GM18909 (cell line): ENCODE measurements at regions not wholly inside any gene's neighbourhood (a gene's known extent, or its start where the extent isn't known, plus 50 kb on each side); places are given as distances from the start of the nearest gene placed in this dataset.
A peak's percentile ranks its signal among the peaks of the same experiment; 100 is the strongest.
"Not testable (repeated sequence)": the region's sequence is repeated elsewhere in the genome, so short reads cannot be mapped to it uniquely, and the experiment has no call there.

Experiments used
- ATAC-seq: cut with Tn5 transposase; IDR thresholded peaks from one replicate; pipeline ENCODE4 v1.9.1; 2021; ENCODE audit warnings: mild to moderate bottlenecking; ENCODE audit not compliant: unreplicated experiment, poor library complexity

GRCh38 chr5:17118631-17119030 lies 98.8 kb upstream of the BASP1 start:
- ATAC-seq, result peak; percentile 64

GRCh38 chr5:17120209-17120608 lies 97.2 kb upstream of the BASP1 start:
- no peak for ATAC-seq

DNA sequence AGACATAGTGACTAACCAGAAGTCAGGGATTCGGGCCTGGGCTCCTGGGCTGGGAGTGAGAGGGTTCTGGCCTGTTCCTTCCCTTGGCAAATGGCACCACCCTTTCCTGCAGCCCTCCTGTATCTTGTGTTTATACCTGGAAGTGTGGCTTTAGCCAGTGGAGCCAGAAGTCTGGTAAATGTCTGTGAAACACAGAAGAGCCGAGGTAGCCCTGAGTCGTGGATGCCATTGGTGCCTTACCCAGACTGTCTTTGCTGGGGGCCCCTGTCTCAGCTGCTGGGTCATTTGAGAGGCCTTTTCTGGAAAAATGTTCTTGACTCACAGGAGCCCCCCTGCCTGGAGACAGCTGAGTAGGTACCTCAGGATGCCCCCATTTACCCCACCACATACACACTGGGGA lies 95.7 kb upstream of the BASP1 start:
- no peak for ATAC-seq

DNA sequence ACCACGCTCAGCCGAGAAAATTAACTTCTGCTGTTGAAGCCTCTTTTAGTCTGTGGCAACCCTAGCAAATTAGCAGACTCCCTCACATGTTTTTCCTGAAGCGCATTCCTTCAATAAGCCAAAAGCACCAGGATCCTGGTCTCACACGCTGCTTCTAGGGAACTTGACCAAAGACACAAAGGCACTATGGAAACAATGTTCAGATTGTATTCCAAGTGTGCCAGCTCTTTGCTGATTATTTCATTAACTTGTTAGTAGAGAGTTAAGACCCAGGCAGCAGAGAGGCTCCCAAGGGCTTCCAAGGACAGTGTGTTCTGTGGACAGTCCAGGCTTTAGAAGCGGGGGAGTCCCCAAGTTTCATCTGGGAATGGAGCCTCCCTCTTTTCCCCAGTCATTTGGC lies 94.4 kb upstream of the BASP1 start:
- no peak for ATAC-seq

DNA sequence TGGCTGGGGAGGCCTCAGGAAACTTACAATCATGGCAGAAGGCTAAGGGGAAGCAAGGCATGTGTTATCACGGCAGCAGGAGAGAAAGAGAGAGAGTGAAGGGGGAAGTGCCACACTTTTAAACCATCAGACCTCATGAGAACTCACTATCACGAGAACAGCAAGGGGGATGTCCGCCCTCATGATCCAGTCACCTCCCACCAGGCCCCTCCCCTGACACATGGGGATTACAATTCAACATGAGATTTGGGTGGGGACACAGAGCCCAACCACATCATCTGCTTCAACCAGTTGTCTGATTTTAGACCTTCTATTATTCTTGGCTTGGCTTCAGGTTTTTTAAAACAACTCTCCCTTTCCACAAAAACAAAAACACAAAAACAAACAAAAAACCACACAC lies 93.7 kb upstream of the BASP1 start:
- not testable (repeated sequence) for ATAC-seq

DNA sequence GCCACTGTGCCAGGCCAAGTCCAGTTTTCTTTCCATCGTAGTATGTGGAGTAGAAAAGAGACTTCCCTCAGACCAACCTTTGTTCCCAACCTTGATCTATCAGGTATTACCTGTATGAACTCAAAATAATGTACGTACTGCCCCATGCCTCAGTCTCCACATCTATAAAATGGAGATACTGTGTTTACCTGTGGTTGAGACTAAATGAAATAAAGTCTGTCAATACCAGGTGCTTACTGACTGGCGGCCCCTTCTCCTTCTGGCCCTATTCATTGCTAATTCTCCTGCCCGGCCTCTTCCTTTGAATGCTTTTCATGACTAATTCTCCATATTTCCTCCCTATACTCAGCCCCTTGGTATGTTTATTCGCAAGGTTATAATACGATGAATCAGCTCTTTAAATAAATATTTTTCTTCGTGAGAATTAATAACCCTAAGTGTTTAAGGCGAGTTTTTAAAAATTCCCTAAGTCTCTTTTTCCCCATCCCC lies 89.6 kb upstream of the BASP1 start:
- no peak for ATAC-seq

DNA sequence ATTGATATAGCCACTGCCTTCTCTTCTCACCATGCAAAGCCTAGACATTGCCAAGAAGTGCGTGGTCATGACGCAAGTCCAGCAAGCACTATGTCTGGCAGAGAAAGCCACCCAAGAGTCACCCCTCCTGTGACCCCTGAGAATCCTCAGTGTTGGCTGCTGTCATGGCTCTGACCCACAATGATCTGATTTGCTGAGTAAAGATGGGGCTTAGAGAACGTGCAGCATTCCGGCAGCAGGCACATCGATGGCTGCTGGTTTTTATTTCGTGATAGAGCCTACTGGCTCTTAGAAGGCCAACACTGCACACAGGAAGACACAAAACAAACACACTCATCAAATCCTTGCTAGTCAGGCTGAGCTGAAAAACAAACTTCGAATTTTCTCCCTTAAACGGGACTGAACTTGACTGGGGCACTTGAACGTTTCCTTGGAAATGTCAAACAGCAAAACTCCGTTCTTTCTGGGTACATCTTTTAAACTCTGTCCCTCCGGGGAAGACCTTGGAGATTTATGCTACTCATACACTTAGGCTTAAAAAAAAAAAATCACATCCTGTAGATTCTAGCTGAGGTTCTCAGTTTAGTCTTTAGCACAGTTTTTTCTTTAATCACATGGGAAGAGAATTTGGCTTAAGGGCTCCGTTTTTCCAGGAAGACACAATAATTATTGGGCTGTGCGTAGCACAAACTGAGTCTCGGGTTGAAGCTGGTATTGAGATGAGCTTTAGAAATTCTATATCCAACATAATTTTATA lies 88.2 kb upstream of the BASP1 start:
- ATAC-seq, result no peak

DNA sequence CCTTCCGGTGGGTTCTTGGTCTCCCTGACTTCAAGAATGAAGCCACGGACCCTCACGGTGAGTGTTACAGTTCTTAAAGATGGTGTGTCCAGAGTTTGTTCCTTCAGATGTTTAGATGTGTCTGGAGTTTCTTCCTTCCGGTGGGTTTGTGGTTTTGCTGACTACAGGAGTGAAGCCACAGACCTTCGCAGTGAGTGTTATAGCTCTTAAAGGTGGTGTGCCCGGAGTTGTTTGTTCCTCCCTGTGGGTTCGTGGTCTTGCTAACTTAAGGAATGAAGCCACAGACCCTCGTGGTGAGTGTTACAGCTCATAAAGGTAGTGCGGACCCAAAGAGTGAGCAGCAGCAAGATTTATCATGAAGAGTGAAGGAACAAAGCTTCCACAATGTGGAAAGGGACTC lies 87.1 kb upstream of the BASP1 start:
- ATAC-seq, result not testable (repeated sequence)

GRCh38 chr5:17132444-17133083 lies 84.9 kb upstream of the BASP1 start:
- peak; percentile 59 for ATAC-seq

GRCh38 chr5:17135050-17135449 lies 82.4 kb upstream of the BASP1 start:
- ATAC-seq, result no peak

- no peak for ATAC-seq
Measured at GRCh38 chr5:17143335-17143734, 74.1 kb upstream of the BASP1 start.

DNA sequence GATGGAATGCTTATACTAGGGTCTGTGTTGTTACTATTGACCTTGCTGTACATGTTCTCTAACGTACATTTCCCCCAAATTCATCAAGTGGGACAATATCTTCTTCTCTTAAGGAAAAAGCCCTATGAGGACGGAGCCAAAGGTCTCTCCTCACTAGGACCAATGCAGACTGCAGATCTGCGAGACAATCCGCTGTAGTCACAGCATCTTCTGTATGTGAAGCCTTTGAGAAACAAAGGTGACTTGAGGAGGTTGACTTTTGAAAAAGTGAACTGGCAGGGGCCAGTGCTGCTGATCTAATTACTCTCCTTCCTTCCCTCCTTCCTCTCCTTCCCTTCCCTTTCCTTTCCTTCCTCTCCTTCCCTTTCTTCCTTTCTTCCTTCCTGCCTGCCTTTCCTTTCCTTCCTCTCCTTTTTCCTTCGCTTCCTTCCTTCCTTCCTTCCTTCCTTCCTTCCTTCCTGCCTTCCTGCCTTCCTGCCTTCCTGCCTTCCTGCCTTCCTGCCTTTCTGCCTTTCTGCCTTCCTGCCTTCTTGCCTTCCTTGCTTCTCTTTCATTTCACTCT lies 71.1 kb upstream of the BASP1 start:
- no peak for ATAC-seq

- ATAC-seq, result no peak
Measured at GRCh38 chr5:17147170-17147569, 70.3 kb upstream of the BASP1 start.

GRCh38 chr5:17147617-17148016 lies 69.8 kb upstream of the BASP1 start:
- no peak for ATAC-seq

- no peak for ATAC-seq
Measured at GRCh38 chr5:17148481-17148880, 69.0 kb upstream of the BASP1 start.

DNA sequence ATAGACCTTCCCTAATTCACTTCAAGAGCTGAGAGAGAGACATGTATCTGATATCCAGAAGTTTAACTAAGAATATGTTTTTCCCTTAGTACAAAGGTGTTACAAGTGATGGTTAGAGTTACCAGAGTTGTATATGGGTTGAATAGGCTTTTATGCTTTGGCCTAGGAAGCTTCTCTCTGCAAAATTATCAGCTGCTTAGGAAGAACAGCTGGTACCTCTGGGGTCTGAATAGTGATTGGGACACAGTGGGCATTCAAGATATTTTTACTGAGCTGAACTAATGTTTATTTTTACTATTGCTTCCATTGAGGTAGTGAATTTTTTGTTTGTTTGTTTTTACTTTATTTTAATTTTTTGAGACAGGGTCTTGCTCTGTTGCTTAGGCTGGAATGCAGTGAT lies 67.6 kb upstream of the BASP1 start:
- no peak for ATAC-seq

DNA sequence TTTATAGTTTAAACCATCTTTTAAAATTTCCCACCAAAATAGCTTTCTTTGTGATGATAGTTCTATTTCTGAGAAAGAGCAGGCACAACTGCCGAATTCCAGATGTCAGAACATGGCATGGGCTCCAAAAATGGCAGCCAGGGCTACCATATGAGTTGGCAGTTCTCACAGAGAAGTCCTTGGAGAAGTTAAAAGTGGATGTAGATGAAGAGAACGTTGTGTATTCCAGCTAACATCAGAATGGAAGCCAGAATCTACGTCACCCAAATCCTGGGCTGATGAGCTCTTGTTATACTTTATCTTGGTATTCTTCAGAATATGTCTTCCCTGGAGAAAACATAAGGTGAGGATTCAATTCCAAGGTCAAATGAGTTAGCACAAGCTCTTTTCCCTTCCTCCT lies 66.9 kb upstream of the BASP1 start:
- ATAC-seq, result no peak

DNA sequence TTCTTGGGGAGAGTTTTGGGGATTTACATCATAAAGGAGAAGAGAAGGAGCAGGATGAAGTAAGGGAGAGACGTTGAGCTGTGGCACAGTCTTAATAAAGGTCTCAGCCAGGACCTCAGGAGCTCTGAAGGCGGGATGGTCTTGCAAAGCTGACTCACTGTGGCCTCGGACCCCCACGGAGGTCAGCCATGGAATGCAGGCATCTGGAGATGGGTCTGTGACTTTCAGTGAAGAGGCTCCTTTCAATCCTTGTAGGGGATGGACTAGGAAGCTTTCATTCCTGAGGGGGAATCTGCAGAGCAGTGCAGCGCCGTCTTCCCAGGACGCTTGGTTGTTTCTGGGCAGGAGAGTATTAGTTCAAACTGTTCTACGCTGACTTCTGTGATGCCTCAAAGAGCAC lies 65.7 kb upstream of the BASP1 start:
- no peak for ATAC-seq

- ATAC-seq, result no peak
Measured at GRCh38 chr5:17154211-17154996, 63.0 kb upstream of the BASP1 start.

DNA sequence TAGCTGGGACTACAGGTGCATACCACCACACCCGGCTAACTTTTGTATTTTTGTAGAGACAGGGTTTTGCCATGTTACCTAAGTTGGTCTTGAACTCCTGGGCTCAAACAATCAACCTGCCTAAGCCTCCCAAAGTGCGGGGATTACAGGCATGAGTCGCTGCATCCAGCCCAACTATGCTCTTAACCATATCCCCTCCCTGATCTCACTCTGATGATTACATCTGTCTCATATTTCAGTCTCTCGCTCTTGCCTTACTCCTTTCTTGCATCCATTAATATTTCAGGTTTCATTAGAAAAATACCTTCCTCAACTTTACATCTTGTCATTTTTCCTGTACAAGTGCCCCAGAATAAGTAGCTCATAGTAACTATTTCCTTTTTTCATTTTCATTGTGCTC lies 61.0 kb upstream of the BASP1 start:
- no peak for ATAC-seq

DNA sequence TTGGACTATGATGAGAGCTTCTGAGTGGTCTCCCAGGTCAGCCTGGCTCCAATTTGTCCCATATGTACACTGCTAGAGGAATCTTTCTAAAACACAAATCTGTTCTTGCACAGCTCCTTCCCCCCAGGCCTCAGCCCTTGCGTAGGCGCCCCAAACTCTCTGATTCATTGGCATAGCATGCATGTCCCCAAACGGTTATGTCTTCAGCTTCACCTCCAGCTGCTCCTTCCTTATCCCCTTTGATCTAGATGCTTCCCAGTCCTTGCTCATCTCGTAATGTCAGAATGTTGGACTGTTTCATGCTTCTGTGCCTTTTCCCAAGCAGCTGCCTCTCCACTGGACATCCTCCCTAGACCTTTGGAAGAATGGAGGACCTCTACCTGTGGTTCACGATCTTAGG lies 60.1 kb upstream of the BASP1 start:
- no peak for ATAC-seq
